ENCODE measurements at regions not wholly inside any gene's neighbourhood (a gene's known extent, or its start where the extent isn't known, plus 50 kb on each side); places are given as distances from the start of the nearest gene placed in this dataset.

DNA sequence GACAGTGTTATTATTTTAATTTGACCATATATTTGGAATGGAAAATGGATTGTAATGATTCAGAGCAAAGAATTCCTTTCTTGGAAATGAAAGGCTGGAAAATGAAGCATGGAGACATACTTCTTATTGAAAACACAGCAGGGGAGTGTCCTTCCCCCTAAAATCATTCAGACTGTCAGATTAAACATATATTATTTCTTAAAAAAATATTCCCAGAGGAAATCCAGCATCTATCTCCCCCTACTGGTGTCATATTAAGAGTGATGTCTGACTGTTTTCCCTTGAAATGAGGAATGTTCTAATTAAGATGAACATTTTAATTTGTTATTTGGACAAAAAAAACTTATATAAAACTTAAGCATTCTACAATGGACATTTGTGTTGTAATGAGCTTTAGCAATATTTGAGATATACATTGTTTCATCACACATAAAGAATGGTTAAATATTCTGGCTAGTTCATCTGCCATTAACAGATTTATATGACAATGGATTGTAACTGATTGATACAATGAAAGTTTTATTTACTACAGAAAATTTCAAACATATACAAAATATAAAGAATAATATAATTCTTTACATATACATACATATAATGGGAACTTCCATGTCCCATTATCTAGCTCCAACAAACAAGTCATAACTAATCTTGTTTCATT lies 264.6 kb downstream of the SPRY1 start:
- no peaks in the 10 kb centered on the region for H3K9me2 ChIP-seq
- no peaks in the 10 kb centered on the region for H4K20me1 ChIP-seq (ENCODE audit: insufficient read depth)
- no peaks in the 10 kb centered on the region for H3K79me2 ChIP-seq (ENCODE audit: insufficient read depth)
- no peaks in the 10 kb centered on the region for H3K27me3 ChIP-seq (ENCODE audit: insufficient read depth)
- H3K4me3 ChIP-seq (ENCODE audit: low read depth in 2 of 2, low read length in 1 of 2): no peak overlapping the region
- POLR2A ChIA-PET: no interaction called here
- peak; percentile 64 for TF ChIP-seq RAD21 (IDR thresholded peaks at IDR 0.05; ENCODE audit: low read length)
- TF ChIP-seq JUND (IDR thresholded peaks at IDR 0.05): no peak
- TF ChIP-seq EP300 (IDR thresholded peaks at IDR 0.05; ENCODE audit: borderline replicate concordance in 1 of 2, low read depth in 1 of 2, low read length in 1 of 2): no peak
- TF ChIP-seq, protein P1, sequence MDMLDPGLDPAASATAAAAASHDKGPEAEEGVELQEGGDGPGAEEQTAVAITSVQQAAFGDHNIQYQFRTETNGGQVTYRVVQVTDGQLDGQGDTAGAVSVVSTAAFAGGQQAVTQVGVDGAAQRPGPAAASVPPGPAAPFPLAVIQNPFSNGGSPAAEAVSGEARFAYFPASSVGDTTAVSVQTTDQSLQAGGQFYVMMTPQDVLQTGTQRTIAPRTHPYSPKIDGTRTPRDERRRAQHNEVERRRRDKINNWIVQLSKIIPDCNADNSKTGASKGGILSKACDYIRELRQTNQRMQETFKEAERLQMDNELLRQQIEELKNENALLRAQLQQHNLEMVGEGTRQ (IDR thresholded peaks at IDR 0.05; ENCODE audit: borderline replicate concordance, low read depth, low read length): no peak
- no peak for TF ChIP-seq YY1 (IDR thresholded peaks at IDR 0.05; ENCODE audit: low read depth)
- TF ChIP-seq POLR2AphosphoS5 (IDR thresholded peaks at IDR 0.05; ENCODE audit: low read depth, low read length): no peak
- TF ChIP-seq, protein P2, sequence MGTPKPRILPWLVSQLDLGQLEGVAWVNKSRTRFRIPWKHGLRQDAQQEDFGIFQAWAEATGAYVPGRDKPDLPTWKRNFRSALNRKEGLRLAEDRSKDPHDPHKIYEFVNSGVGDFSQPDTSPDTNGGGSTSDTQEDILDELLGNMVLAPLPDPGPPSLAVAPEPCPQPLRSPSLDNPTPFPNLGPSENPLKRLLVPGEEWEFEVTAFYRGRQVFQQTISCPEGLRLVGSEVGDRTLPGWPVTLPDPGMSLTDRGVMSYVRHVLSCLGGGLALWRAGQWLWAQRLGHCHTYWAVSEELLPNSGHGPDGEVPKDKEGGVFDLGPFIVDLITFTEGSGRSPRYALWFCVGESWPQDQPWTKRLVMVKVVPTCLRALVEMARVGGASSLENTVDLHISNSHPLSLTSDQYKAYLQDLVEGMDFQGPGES (IDR thresholded peaks at IDR 0.05; ENCODE audit: low read depth, low read length): no peak
- TF ChIP-seq, protein P3, sequence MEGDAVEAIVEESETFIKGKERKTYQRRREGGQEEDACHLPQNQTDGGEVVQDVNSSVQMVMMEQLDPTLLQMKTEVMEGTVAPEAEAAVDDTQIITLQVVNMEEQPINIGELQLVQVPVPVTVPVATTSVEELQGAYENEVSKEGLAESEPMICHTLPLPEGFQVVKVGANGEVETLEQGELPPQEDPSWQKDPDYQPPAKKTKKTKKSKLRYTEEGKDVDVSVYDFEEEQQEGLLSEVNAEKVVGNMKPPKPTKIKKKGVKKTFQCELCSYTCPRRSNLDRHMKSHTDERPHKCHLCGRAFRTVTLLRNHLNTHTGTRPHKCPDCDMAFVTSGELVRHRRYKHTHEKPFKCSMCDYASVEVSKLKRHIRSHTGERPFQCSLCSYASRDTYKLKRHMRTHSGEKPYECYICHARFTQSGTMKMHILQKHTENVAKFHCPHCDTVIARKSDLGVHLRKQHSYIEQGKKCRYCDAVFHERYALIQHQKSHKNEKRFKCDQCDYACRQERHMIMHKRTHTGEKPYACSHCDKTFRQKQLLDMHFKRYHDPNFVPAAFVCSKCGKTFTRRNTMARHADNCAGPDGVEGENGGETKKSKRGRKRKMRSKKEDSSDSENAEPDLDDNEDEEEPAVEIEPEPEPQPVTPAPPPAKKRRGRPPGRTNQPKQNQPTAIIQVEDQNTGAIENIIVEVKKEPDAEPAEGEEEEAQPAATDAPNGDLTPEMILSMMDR (IDR thresholded peaks at IDR 0.05): peak; percentile 75
- TF ChIP-seq SMC3 (IDR thresholded peaks at IDR 0.05; ENCODE audit: low read depth, low read length): peak; percentile 33
- TF ChIP-seq NFIC (IDR thresholded peaks at IDR 0.05; ENCODE audit: borderline replicate concordance): no peak
- H3K27ac ChIP-seq (ENCODE audit: low read depth in 2 of 2, low read length in 1 of 2): no peak overlapping the region
- H3K4me1 ChIP-seq (ENCODE audit: control insufficient read depth in 1 of 2, insufficient read depth in 2 of 2, low read depth in 1 of 2, low read length in 1 of 2): no peaks in the 10 kb centered on the region
- H3K9ac ChIP-seq: no peak overlapping the region
- no peaks in the 10 kb centered on the region for H3K36me3 ChIP-seq (replicated peaks in 1 of 2; ENCODE audit: control insufficient read depth in 1 of 2, insufficient read depth in 2 of 2, low read length in 1 of 2)
- peaks cover 3% of the 10 kb centered on the region for H3F3A ChIP-seq (replicated peaks; ENCODE audit: insufficient read depth)
- CTCF ChIA-PET: interaction anchor here (0.7 to 2.6 kb wide), 16 partner anchors 10 to 559 kb away, joined by 3 to 17 read pairs (median 3); partner anchors contain the start of gene SPRY1
- H2AFZ ChIP-seq (ENCODE audit: low read depth): no peak overlapping the region
- H3K4me2 ChIP-seq: no peak overlapping the region
- peak; percentile 24 for DNase-seq
- H3K9me3 ChIP-seq: no peaks in the 10 kb centered on the region

DNA sequence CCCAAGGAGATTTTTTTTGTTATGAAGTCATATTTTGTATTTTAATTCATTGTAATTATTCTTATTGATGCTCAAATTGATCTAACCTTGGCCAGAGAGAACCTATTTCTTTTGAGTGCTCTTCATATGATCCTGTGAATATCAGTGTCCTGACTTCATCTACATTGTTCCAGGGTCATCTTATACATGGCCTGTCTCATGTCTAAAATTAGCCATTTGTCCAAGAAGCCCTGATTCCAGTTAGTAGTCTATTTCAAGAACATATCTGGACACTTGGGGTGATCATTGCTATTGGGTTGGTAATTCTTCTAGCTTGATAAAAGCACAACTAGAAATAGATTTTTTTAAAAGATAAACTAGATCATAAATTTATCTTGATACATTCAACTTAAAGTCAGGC lies 266.2 kb downstream of the SPRY1 start:
- Histone ChIP-seq H3F3A (replicated peaks; ENCODE audit: insufficient read depth) (peaks cover 3% of the 10 kb centered on the region), H3K9me2 (no peaks in the 10 kb centered on the region), H3K79me2 (ENCODE audit: insufficient read depth) (no peaks in the 10 kb centered on the region), H3K4me1 (ENCODE audit: control insufficient read depth in 1 of 2, insufficient read depth in 2 of 2, low read depth in 1 of 2, low read length in 1 of 2) (no peaks in the 10 kb centered on the region), H2AFZ (ENCODE audit: low read depth) (no peak overlapping the region), H3K4me2 (no peak overlapping the region), H3K27ac (ENCODE audit: low read depth in 2 of 2, low read length in 1 of 2) (no peak overlapping the region), H3K4me3 (ENCODE audit: low read depth in 2 of 2, low read length in 1 of 2) (no peak overlapping the region), H3K9ac (no peak overlapping the region), H4K20me1 (ENCODE audit: insufficient read depth) (no peaks in the 10 kb centered on the region), H3K27me3 (ENCODE audit: insufficient read depth) (no peaks in the 10 kb centered on the region), H3K9me3 (no peaks in the 10 kb centered on the region), H3K36me3 (replicated peaks in 1 of 2; ENCODE audit: control insufficient read depth in 1 of 2, insufficient read depth in 2 of 2, low read length in 1 of 2) (no peaks in the 10 kb centered on the region)
- TF ChIP-seq POLR2AphosphoS5 (IDR thresholded peaks at IDR 0.05; ENCODE audit: low read depth, low read length) (no peak), NFIC (IDR thresholded peaks at IDR 0.05; ENCODE audit: borderline replicate concordance) (no peak), SIN3A (IDR thresholded peaks at IDR 0.05; ENCODE audit: borderline replicate concordance, low read depth, low read length) (no peak), GABPA (IDR thresholded peaks at IDR 0.05; ENCODE audit: low read depth) (no peak), JUND (IDR thresholded peaks at IDR 0.05) (no peak), MXI1 (IDR thresholded peaks at IDR 0.05; ENCODE audit: low read depth, low read length) (no peak), YY1 (IDR thresholded peaks at IDR 0.05; ENCODE audit: low read depth) (no peak)
- TF ChIP-seq, protein P4, sequence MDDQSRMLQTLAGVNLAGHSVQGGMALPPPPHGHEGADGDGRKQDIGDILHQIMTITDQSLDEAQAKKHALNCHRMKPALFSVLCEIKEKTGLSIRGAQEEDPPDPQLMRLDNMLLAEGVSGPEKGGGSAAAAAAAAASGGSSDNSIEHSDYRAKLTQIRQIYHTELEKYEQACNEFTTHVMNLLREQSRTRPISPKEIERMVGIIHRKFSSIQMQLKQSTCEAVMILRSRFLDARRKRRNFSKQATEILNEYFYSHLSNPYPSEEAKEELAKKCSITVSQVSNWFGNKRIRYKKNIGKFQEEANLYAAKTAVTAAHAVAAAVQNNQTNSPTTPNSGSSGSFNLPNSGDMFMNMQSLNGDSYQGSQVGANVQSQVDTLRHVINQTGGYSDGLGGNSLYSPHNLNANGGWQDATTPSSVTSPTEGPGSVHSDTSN (IDR thresholded peaks at IDR 0.05): no peak
- TF ChIP-seq, protein P5, sequence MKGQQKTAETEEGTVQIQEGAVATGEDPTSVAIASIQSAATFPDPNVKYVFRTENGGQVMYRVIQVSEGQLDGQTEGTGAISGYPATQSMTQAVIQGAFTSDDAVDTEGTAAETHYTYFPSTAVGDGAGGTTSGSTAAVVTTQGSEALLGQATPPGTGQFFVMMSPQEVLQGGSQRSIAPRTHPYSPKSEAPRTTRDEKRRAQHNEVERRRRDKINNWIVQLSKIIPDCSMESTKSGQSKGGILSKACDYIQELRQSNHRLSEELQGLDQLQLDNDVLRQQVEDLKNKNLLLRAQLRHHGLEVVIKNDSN (IDR thresholded peaks at IDR 0.05; ENCODE audit: borderline replicate concordance, low read depth): no peak
- CTCF ChIA-PET: no interaction called here
- POLR2A ChIA-PET: no interaction called here
- no peak for DNase-seq

Measured in SK-N-SH (cell line).